ENCODE measurements at regions not wholly inside any gene's neighbourhood (a gene's known extent, or its start where the extent isn't known, plus 50 kb on each side); places are given as distances from the start of the nearest gene placed in this dataset.

DNA sequence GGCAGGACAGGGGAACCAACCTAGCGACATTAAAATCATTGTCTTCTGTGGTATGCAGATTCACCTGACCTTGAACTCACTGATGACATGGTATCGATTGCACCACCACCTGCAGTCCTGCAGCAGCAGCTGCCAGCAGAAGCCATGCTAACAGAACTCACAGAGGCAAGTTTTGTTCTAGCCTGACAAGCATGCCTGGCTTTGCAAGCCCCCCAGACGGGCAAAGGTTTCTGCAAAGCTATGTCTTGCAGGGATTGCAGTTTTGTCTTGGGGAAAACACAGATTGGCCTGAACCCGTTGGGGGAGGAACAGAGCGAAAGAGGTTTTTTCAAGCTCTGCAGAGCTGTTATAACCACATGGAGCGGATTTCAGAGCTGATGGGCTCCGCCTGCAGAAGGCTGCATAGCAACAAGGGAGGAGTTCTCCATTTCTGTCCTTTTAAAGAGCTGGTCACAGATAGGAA is 221.0 kb downstream of the HIPK3 start:
- peaks cover 28% of the 10 kb centered on the region for H3K79me2 ChIP-seq (ENCODE audit: control insufficient read depth, insufficient read depth, low read length)

More for the DNA sequence above, 221.0 kb downstream of the HIPK3 start:
- ChIA-PET POLR2A (no interaction called here), CTCF (no interaction called here)
- Histone ChIP-seq H3K9me1 (replicated peaks; ENCODE audit: control insufficient read depth, extremely low read depth, insufficient read depth, low read length) (no peaks in the 10 kb centered on the region), H3K4me3 (replicated peaks in 1 of 3; ENCODE audit: insufficient read depth in 1 of 3, low read depth in 1 of 3, low read length in 3 of 3) (no peak overlapping the region), H3K9me3 (replicated peaks; ENCODE audit: control insufficient read depth, insufficient read depth, low read length) (no peaks in the 10 kb centered on the region), H3K27me3 (ENCODE audit: control insufficient read depth in 2 of 2, insufficient read depth in 2 of 2, low read length in 2 of 2) (peaks cover 0 to 2% of the 10 kb centered on the region in 2 experiments), H3K4me2 (ENCODE audit: insufficient read depth, low read length) (no peak overlapping the region), H3K36me3 (ENCODE audit: control insufficient read depth in 2 of 2, extremely low read depth in 1 of 2, insufficient read depth in 2 of 2, low read length in 2 of 2) (no peaks in the 10 kb centered on the region), H2AFZ (ENCODE audit: low read depth, low read length) (no peak overlapping the region), H3K4me1 (ENCODE audit: control insufficient read depth, extremely low read depth, insufficient read depth, low read length) (peaks cover 6% of the 10 kb centered on the region), H3K27ac (ENCODE audit: insufficient read depth, low read depth, low read length) (no peak overlapping the region), H3K9ac (replicated peaks; ENCODE audit: extremely low read depth, insufficient read depth, low read length) (no peak overlapping the region), H4K20me1 (replicated peaks; ENCODE audit: control insufficient read depth, extremely low read depth, insufficient read depth, low read length) (peaks cover 5% of the 10 kb centered on the region)
- no TSS peak for BruUV-seq (replicated peaks)
- DNase-seq (ENCODE audit: low read depth, low spot score) (no peak), FAIRE-seq (no peak)
- intact Hi-C loops (cut with micrococcal nuclease), result no loop called here
- dilution Hi-C loops (cut with MboI; ENCODE audit: extremely low pct_ligation_motif_present, low sequenced_read_pairs), result no loop called here
- TF ChIP-seq FOS (IDR thresholded peaks at IDR 0.05; ENCODE audit: borderline replicate concordance, insufficient read depth, low read length) (no peak), CTCF (IDR thresholded peaks at IDR 0.05; ENCODE audit: extremely low read depth in 1 of 2, insufficient read depth in 1 of 2, low read depth in 1 of 2, low read length in 2 of 2) (no peak), POLR2AphosphoS5 (IDR thresholded peaks at IDR 0.05; ENCODE audit: insufficient read depth, low read depth, low read length) (no peak), GATA2 (IDR thresholded peaks at IDR 0.05; ENCODE audit: insufficient read depth, insufficient read length, low read depth, low read length) (no peak), POLR2A (IDR thresholded peaks at IDR 0.05; ENCODE audit: low read depth, low read length) (no peak), JUN (IDR thresholded peaks at IDR 0.05; ENCODE audit: borderline replicate concordance, insufficient read depth, insufficient read length, low read depth) (no peak), EZH2 (IDR thresholded peaks at IDR 0.05; ENCODE audit: borderline replicate concordance, low read depth, low read length, severe bottlenecking) (no peak), MYC (IDR thresholded peaks at IDR 0.05; ENCODE audit: low read depth, low read length) (no peak)
- TF ChIP-seq, protein P1, sequence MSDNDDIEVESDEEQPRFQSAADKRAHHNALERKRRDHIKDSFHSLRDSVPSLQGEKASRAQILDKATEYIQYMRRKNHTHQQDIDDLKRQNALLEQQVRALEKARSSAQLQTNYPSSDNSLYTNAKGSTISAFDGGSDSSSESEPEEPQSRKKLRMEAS (IDR thresholded peaks at IDR 0.05; ENCODE audit: insufficient read depth, insufficient read length), result no peak
